Adrenal gland (tissue), 5 donors: ENCODE measurements at regions not wholly inside any gene's neighbourhood (a gene's known extent, or its start where the extent isn't known, plus 50 kb on each side); places are given as distances from the start of the nearest gene placed in this dataset.

Experiments
- POLR2A ChIP-seq, 2 donors: fragments of 450-650 bp; IDR thresholded peaks; one replicate each; pipeline ENCODE4 v1.6.1; 2017; ENCODE audit warnings: antibody characterized with exemption in 2 of 2, mild to moderate bottlenecking in 2 of 2, moderate library complexity in 1 of 2
- TF ChIP-seq, protein P1 (sequence below), 6 experiments: fragments of 450-650 bp in 4 of 6; fragments of 200-600 bp in 2 of 6; sonication (generic) in 1 of 6; IDR thresholded peaks; 1 replicate in 5 of 6; 2 replicates in 1 of 6; pipeline versions ENCODE4 v1.5.1 to v1.8.0; 2016 to 2021; ENCODE audit warnings: antibody characterized with exemption in 6 of 6, mild to moderate bottlenecking in 2 of 6, moderate library complexity in 1 of 6
- donor health status: DM: no; HTN: no; CAD: no.

DNA sequence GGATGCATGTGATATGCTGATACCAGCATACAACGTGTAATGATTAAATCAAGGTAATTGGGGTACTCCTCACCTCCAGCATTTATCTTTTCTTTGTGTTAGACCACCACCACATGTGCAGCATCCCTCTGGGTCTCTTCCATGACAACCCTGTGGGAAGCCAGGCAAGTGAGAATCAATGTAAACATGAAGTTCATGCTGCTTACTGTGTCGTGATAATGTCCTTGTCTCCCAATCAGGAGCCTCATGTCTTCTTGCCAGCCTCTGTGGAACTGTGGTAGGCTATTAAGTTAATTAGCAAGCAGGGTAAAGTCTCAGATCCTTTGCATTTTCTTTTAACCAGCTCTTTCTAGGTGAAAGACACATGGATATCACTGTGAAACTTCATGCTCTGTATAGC is 126.7 kb downstream of the TES start:
- TF ChIP-seq POLR2A (IDR thresholded peaks at IDR 0.05): no peak
- TF ChIP-seq, protein P1, sequence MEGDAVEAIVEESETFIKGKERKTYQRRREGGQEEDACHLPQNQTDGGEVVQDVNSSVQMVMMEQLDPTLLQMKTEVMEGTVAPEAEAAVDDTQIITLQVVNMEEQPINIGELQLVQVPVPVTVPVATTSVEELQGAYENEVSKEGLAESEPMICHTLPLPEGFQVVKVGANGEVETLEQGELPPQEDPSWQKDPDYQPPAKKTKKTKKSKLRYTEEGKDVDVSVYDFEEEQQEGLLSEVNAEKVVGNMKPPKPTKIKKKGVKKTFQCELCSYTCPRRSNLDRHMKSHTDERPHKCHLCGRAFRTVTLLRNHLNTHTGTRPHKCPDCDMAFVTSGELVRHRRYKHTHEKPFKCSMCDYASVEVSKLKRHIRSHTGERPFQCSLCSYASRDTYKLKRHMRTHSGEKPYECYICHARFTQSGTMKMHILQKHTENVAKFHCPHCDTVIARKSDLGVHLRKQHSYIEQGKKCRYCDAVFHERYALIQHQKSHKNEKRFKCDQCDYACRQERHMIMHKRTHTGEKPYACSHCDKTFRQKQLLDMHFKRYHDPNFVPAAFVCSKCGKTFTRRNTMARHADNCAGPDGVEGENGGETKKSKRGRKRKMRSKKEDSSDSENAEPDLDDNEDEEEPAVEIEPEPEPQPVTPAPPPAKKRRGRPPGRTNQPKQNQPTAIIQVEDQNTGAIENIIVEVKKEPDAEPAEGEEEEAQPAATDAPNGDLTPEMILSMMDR (IDR thresholded peaks at IDR 0.05): no peak
